ENCODE measurements at regions not wholly inside any gene's neighbourhood (a gene's known extent, or its start where the extent isn't known, plus 50 kb on each side); places are given as distances from the start of the nearest gene placed in this dataset.

DNA sequence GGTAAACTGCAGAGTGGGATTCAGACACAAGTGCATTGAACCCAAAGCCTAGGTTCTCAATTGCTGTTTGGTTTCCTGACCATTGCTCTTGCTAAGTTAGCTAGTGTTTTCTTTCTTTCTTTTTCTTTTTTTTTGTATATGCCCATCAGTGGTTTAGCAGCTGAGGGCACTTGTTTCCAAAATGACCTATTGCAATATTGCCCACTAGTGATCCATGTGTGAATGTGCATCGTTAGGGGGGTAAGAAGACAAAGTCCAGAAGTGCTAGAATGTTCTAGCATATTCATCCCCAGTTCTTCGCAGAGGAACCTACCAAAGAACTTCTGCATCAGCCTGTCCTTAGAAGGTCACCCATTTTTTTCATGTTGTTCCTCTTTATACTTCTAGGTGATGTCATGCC, 252.8 kb upstream of the GPR26 start:
- no peak for TF ChIP-seq ZBTB8A (CRISPR knock-in tag; IDR thresholded peaks at IDR 0.05; ENCODE audit: borderline replicate concordance, low read depth)
- no peak for TF ChIP-seq SIX4 (CRISPR knock-in tag; IDR thresholded peaks at IDR 0.05)
- TF ChIP-seq MAX (IDR thresholded peaks at IDR 0.05) = no peak
- no peak for TF ChIP-seq PHF5A (CRISPR knock-in tag; IDR thresholded peaks at IDR 0.05; ENCODE audit: low read depth, unreplicated experiment)
- TF ChIP-seq ZNF589 (CRISPR knock-in tag; conservative IDR thresholded peaks at IDR 0.05) = no peak
- no peak for TF ChIP-seq NFIC (IDR thresholded peaks at IDR 0.05; ENCODE audit: low read length)
- no peak for TF ChIP-seq SP1 (IDR thresholded peaks at IDR 0.05)
- TF ChIP-seq SP1 (CRISPR knock-in tag; IDR thresholded peaks at IDR 0.05) = no peak
- no peak for TF ChIP-seq ZNF678 (CRISPR knock-in tag; IDR thresholded peaks at IDR 0.05)
- no peak for TF ChIP-seq MEF2D (CRISPR knock-in tag; IDR thresholded peaks at IDR 0.05)
- TF ChIP-seq TCF12 (IDR thresholded peaks at IDR 0.05) = no peak
- no peak for TF ChIP-seq TCF12 (CRISPR knock-in tag; IDR thresholded peaks at IDR 0.05)
- TF ChIP-seq KAT8 (CRISPR knock-in tag; IDR thresholded peaks at IDR 0.05) = no peak

Measured in HepG2 (cell line).